Panc1 (cell line): ENCODE measurements at regions not wholly inside any gene's neighbourhood (a gene's known extent, or its start where the extent isn't known, plus 50 kb on each side); places are given as distances from the start of the nearest gene placed in this dataset.

Experiments
- CTCF ChIP-seq: fragments of 450-650 bp; IDR thresholded peaks from 2 replicates; pipeline ENCODE4 v1.5.1; 2017; ENCODE audit warnings: mild to moderate bottlenecking
- POLR2AphosphoS5 ChIP-seq: IDR thresholded peaks from 2 replicates; pipeline ENCODE4 v1.6.1; 2012; ENCODE audit warnings: mild to moderate bottlenecking, low read depth, low read length, moderate library complexity
- REST ChIP-seq, 2 experiments: IDR thresholded peaks; 2 replicates each; pipeline ENCODE4 v1.6.1; 2011 to 2012; ENCODE audit warnings: low read depth in 2 of 2, control low read depth in 1 of 2, low read length in 1 of 2, mild to moderate bottlenecking in 1 of 2, moderate library complexity in 1 of 2; ENCODE audit not compliant: insufficient read depth in 1 of 2
- SIN3A ChIP-seq: IDR thresholded peaks from 2 replicates; pipeline ENCODE4 v1.6.1; 2012; ENCODE audit warnings: low read depth, mild to moderate bottlenecking, low read length, moderate library complexity, borderline replicate concordance; ENCODE audit not compliant: insufficient read depth

- TF ChIP-seq CTCF: no peak
- TF ChIP-seq POLR2AphosphoS5: no peak
- no peak for TF ChIP-seq REST (IDR thresholded peaks at IDR 0.05; ENCODE audit: insufficient read depth in 1 of 2, low read depth in 2 of 2, low read length in 1 of 2)
- TF ChIP-seq SIN3A: no peak
These were observed 458.1 kb downstream of the PCNX1 start for GRCh38 chr14:71365361-71365760.
